ENCODE measurements at regions not wholly inside any gene's neighbourhood (a gene's known extent, or its start where the extent isn't known, plus 50 kb on each side); places are given as distances from the start of the nearest gene placed in this dataset.

DNA sequence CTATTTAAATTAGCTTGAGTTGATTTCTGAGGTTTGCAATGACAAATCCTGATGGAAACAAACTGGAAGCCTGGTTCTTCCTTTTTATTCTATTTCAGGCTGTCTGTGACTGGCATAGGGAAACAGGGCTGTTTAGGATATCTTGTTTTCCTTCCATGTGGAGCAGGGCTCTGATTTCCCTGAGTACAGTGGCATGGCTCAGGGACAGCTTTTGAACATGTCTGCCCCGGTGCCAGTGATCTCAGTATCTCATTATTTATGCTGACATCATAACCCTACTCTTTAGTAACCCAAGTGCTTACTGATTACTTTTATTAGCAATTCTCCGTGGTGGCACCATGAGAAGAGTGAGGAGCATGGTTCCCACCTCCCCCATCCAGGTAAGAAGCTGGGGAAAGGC is 720.3 kb downstream of the GALR1 start:
- TF ChIP-seq, protein P1, sequence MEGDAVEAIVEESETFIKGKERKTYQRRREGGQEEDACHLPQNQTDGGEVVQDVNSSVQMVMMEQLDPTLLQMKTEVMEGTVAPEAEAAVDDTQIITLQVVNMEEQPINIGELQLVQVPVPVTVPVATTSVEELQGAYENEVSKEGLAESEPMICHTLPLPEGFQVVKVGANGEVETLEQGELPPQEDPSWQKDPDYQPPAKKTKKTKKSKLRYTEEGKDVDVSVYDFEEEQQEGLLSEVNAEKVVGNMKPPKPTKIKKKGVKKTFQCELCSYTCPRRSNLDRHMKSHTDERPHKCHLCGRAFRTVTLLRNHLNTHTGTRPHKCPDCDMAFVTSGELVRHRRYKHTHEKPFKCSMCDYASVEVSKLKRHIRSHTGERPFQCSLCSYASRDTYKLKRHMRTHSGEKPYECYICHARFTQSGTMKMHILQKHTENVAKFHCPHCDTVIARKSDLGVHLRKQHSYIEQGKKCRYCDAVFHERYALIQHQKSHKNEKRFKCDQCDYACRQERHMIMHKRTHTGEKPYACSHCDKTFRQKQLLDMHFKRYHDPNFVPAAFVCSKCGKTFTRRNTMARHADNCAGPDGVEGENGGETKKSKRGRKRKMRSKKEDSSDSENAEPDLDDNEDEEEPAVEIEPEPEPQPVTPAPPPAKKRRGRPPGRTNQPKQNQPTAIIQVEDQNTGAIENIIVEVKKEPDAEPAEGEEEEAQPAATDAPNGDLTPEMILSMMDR (IDR thresholded peaks at IDR 0.05; ENCODE audit: control insufficient read depth, insufficient read depth, low read depth, low read length, missing control alignments) = no peak
- DNase-seq (ENCODE audit: low read depth) = no peak
- H3K4me3 ChIP-seq (ENCODE audit: control insufficient read depth, low read depth, low read length) = no peak overlapping the region

DNA sequence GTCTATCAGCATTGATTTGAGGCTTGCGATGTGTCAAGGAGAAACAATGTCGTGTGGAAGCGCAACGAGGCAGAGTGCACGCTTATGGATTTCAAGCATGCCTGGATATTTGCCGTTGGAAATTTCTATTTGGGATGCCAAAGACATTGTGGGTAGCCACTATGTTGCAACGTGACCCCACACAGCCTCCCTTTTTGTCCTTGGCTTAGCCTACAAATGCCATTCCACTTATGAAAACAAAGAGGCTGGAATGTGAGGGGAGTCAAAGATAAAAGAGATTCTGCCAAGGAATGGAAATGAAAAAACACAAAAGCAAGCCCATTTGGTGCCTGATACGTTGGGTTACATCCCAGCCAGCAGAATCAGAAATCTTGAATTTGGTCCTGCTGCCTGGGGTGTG is 721.2 kb downstream of the GALR1 start:
- TF ChIP-seq, protein P1 (IDR thresholded peaks at IDR 0.05; ENCODE audit: control insufficient read depth, insufficient read depth, low read depth, low read length, missing control alignments) = no peak
- no peak overlapping the region for H3K4me3 ChIP-seq (ENCODE audit: control insufficient read depth, low read depth, low read length)
- DNase-seq (ENCODE audit: low read depth) = no peak

DNA sequence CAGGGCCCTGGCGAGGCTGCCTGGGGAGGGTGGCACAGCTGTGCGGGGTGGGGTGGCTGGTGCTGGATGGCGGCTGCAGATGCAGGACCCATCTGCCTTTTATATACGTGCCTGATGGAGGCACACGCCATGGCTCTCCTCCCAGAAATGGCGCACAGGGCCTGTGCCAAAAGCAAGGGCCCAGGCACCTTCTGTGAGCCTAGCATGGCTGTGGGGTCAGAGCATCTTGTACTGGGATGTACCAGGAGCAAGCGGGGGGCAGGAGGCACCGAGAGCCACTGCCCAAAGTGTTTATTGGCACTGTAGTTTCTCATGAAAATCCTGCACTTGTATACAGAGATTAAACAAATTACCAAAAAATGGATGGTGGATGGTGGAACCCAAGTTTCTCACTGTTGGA is 724.1 kb downstream of the GALR1 start:
- no peak for DNase-seq (ENCODE audit: low read depth)
- TF ChIP-seq, protein P1 (IDR thresholded peaks at IDR 0.05; ENCODE audit: control insufficient read depth, insufficient read depth, low read depth, low read length, missing control alignments) = no peak
- no peak overlapping the region for H3K4me3 ChIP-seq (ENCODE audit: control insufficient read depth, low read depth, low read length)

DNA sequence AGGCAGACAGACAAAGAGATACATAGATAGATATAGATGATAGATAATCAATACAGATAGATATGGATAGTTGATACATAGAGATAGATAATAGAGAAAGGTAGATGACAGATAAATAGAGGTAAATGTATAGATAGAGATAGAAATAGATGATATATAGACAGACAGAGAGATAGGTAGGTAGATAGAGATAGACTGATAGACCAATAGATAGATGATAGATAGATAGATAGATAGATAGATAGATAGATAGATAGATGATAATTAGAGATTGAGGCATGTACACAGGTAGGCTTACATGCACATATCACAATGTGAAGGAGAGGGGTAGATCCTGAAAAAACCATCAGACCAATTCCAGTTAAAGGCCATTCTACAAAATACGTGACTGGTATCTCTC is 724.7 kb downstream of the GALR1 start:
- no peak overlapping the region for H3K4me3 ChIP-seq (ENCODE audit: control insufficient read depth, low read depth, low read length)
- DNase-seq (ENCODE audit: low read depth) = no peak
- TF ChIP-seq, protein P1 (IDR thresholded peaks at IDR 0.05; ENCODE audit: control insufficient read depth, insufficient read depth, low read depth, low read length, missing control alignments) = no peak

DNA sequence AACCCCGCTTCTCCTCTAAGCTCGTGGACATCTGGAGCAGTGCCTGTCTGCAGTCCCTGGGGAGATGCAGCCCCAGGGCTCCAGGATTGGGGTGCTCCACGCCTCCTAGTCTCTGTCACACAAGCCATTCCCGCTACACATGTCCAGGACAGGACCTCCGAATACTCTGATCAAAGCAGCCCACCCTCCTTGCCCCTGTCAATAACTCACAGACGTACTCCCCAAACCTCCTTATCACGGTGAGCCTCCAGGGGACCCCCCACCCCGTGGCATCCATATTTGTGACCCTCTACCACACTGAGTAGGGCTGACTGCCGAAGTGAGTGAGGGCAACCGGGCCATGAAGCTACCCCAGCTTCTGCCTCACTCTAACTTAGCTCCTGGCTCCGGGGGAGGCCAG is 727.7 kb downstream of the GALR1 start:
- no peak overlapping the region for H3K4me3 ChIP-seq (ENCODE audit: control insufficient read depth, low read depth, low read length)
- TF ChIP-seq, protein P1 (IDR thresholded peaks at IDR 0.05; ENCODE audit: control insufficient read depth, insufficient read depth, low read depth, low read length, missing control alignments) = no peak
- DNase-seq (ENCODE audit: low read depth) = no peak

DNA sequence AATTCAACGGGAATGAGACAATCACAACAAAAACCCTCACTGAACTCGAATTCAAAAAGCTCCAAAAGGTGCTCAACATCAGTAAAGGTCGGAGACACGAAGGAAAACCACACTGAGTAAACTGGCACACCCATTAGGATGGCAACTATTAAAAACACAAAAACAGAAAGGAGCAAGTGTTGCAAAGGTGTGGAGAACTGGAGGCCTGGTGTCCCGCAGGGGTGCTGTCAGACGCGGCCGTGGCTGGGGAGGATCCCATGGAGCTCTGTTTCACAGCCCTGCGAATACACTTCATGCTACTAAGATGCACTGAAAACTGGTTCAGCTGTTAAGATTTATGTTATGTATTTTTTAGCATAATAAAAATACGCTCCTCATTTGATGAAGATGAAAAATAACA is 730.6 kb downstream of the GALR1 start:
- H3K4me3 ChIP-seq (ENCODE audit: control insufficient read depth, low read depth, low read length) = no peak overlapping the region
- TF ChIP-seq, protein P1 (IDR thresholded peaks at IDR 0.05; ENCODE audit: control insufficient read depth, insufficient read depth, low read depth, low read length, missing control alignments) = no peak
- no peak for DNase-seq (ENCODE audit: low read depth)

DNA sequence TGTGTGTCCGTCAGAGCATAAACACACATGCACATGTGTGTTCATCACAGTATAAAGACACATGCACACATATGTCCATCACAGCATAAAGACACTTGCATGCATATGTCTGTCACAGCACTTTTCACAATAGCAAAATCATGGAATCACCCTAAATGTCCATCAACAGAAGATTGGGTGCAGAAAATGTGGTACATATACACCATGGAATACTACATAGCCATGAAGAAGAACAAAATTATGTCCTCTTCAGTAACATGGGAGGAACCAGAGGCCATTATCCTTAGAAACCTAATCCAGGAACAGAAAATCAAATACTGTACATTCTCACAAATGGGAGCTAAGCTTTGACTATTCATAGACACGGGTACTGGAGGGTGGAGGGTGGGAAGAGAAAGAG is 732.2 kb downstream of the GALR1 start:
- H3K4me3 ChIP-seq (ENCODE audit: control insufficient read depth, low read depth, low read length) = no peak overlapping the region
- DNase-seq (ENCODE audit: low read depth) = no peak
- TF ChIP-seq, protein P1 (IDR thresholded peaks at IDR 0.05; ENCODE audit: control insufficient read depth, insufficient read depth, low read depth, low read length, missing control alignments) = no peak

Data from AG09309 (cell line).